ENCODE measurements at regions not wholly inside any gene's neighbourhood (a gene's known extent, or its start where the extent isn't known, plus 50 kb on each side); places are given as distances from the start of the nearest gene placed in this dataset.

- no peak overlapping the region for H3K4me3 ChIP-seq
- no peak overlapping the region for H3K27ac ChIP-seq
- intact Hi-C loops (cut with DNase I), result no loop called here
- no peaks in the 10 kb centered on the region for H3K9me3 ChIP-seq
- no peaks in the 10 kb centered on the region for H3K36me3 ChIP-seq
- DNase-seq (no peak), ATAC-seq (no peak)
- peaks cover 0 to 2% (median 0%) of the 10 kb centered on the region in 9 donors for H3K4me1 ChIP-seq
- WGBS, 2 donors, result 98 to 100% methylated on average over 1 of the region's 1 CpG
- peaks cover 0 to 23% (median 0%) of the 10 kb centered on the region in 7 donors for H3K27me3 ChIP-seq
- no peak for TF ChIP-seq CTCF (IDR thresholded peaks at IDR 0.05)
Measured at GRCh38 chr2:176508374-176508773, 239.1 kb downstream of the MTX2 start.

- Histone ChIP-seq H3K9me3 (no peaks in the 10 kb centered on the region), H3K36me3 (no peaks in the 10 kb centered on the region), H3K4me3 (no peak overlapping the region), H3K4me1 (no peaks in the 10 kb centered on the region), H3K27me3 (peaks cover 0 to 15% (median 0%) of the 10 kb centered on the region in 7 donors), H3K27ac (no peak overlapping the region)
- no peak for TF ChIP-seq CTCF (IDR thresholded peaks at IDR 0.05)
- DNase-seq, result no peak
- intact Hi-C loops (cut with DNase I), result no loop called here
- no peak for ATAC-seq
- 88 to 91% methylated on average over 5 of the region's 5 CpGs for WGBS, 2 donors
Measured at GRCh38 chr2:176508984-176509740, 239.9 kb downstream of the MTX2 start.

GRCh38 chr2:176514276-176514675 is 245.0 kb downstream of the MTX2 start:
- no peaks in the 10 kb centered on the region for H3K9me3 ChIP-seq
- H3K27me3 ChIP-seq, result no peaks in the 10 kb centered on the region
- DNase-seq, result no peak
- H3K27ac ChIP-seq, result no peak overlapping the region
- no peak for TF ChIP-seq CTCF (IDR thresholded peaks at IDR 0.05)
- no peak for ATAC-seq
- intact Hi-C loops (cut with DNase I), result no loop called here
- 76 to 95% methylated on average over 5 of the region's 5 CpGs for WGBS, 2 donors
- peaks cover 0 to 16% (median 8%) of the 10 kb centered on the region in 9 donors for H3K4me1 ChIP-seq
- no peaks in the 10 kb centered on the region for H3K36me3 ChIP-seq
- H3K4me3 ChIP-seq, result no peak overlapping the region

GRCh38 chr2:176514805-176515500 is 245.7 kb downstream of the MTX2 start:
- Histone ChIP-seq H3K27me3 (no peaks in the 10 kb centered on the region), H3K27ac (no peak overlapping the region), H3K9me3 (no peaks in the 10 kb centered on the region), H3K36me3 (no peaks in the 10 kb centered on the region), H3K4me3 (no peak overlapping the region), H3K4me1 (peaks cover 0 to 22% (median 14%) of the 10 kb centered on the region in 9 donors)
- 95 to 97% methylated on average over 6 of the region's 6 CpGs for WGBS, 2 donors
- TF ChIP-seq CTCF (IDR thresholded peaks at IDR 0.05), result no peak
- ATAC-seq (no peak), DNase-seq (no peak)
- intact Hi-C loops (cut with DNase I), result no loop called here

Measured in heart right ventricle (tissue), 16 donors.